ENCODE measurements at regions not wholly inside any gene's neighbourhood (a gene's known extent, or its start where the extent isn't known, plus 50 kb on each side); places are given as distances from the start of the nearest gene placed in this dataset.

GRCh38 chr5:52448111-52448510 lies 339.6 kb upstream of the ITGA1 start:
- Mint-ChIP-seq H3K4me1 (peaks cover 31% of the 10 kb centered on the region), H3K36me3 (ENCODE audit: low read depth) (no peaks in the 10 kb centered on the region), H3K9me3 (no peaks in the 10 kb centered on the region), H3K27ac (no peak overlapping the region), H3K4me3 (no peak overlapping the region), H3K27me3 (ENCODE audit: low read depth, poor library complexity) (no peaks in the 10 kb centered on the region)
- no peak for DNase-seq
- TF ChIP-seq CTCF (IDR thresholded peaks at IDR 0.05): no peak

- Mint-ChIP-seq H3K27me3 (ENCODE audit: low read depth, poor library complexity) (no peaks in the 10 kb centered on the region), H3K4me3 (no peak overlapping the region), H3K27ac (no peak overlapping the region), H3K36me3 (ENCODE audit: low read depth) (no peaks in the 10 kb centered on the region), H3K4me1 (peaks cover 31% of the 10 kb centered on the region), H3K9me3 (no peaks in the 10 kb centered on the region)
- no peak for TF ChIP-seq CTCF (IDR thresholded peaks at IDR 0.05)
- no peak for DNase-seq
Measured at GRCh38 chr5:52449516-52449915, 338.2 kb upstream of the ITGA1 start.

- no peak for TF ChIP-seq CTCF (IDR thresholded peaks at IDR 0.05)
- no peak for DNase-seq
- Mint-ChIP-seq H3K27me3 (ENCODE audit: low read depth, poor library complexity) (no peaks in the 10 kb centered on the region), H3K4me1 (peaks cover 27% of the 10 kb centered on the region), H3K27ac (no peak overlapping the region), H3K9me3 (no peaks in the 10 kb centered on the region), H3K4me3 (no peak overlapping the region), H3K36me3 (ENCODE audit: low read depth) (no peaks in the 10 kb centered on the region)
Measured at GRCh38 chr5:52452098-52452497, 335.6 kb upstream of the ITGA1 start.

GRCh38 chr5:52453176-52453575 lies 334.5 kb upstream of the ITGA1 start:
- no peaks in the 10 kb centered on the region for H3K36me3 Mint-ChIP-seq (ENCODE audit: low read depth)
- H3K4me3 Mint-ChIP-seq: no peak overlapping the region
- DNase-seq: no peak
- no peak overlapping the region for H3K27ac Mint-ChIP-seq
- H3K9me3 Mint-ChIP-seq: no peaks in the 10 kb centered on the region
- no peak for TF ChIP-seq CTCF (IDR thresholded peaks at IDR 0.05)
- no peaks in the 10 kb centered on the region for H3K27me3 Mint-ChIP-seq (ENCODE audit: low read depth, poor library complexity)
- peaks cover 18% of the 10 kb centered on the region for H3K4me1 Mint-ChIP-seq

GRCh38 chr5:52455920-52456319 lies 331.8 kb upstream of the ITGA1 start:
- no peaks in the 10 kb centered on the region for H3K4me1 Mint-ChIP-seq
- no peaks in the 10 kb centered on the region for H3K27me3 Mint-ChIP-seq (ENCODE audit: low read depth, poor library complexity)
- H3K9me3 Mint-ChIP-seq: no peaks in the 10 kb centered on the region
- no peak for TF ChIP-seq CTCF (IDR thresholded peaks at IDR 0.05)
- no peak overlapping the region for H3K27ac Mint-ChIP-seq
- no peaks in the 10 kb centered on the region for H3K36me3 Mint-ChIP-seq (ENCODE audit: low read depth)
- DNase-seq: no peak
- H3K4me3 Mint-ChIP-seq: no peak overlapping the region

- TF ChIP-seq CTCF (IDR thresholded peaks at IDR 0.05): no peak
- no peaks in the 10 kb centered on the region for H3K4me1 Mint-ChIP-seq
- DNase-seq: no peak
- no peak overlapping the region for H3K4me3 Mint-ChIP-seq
- H3K27me3 Mint-ChIP-seq (ENCODE audit: low read depth, poor library complexity): no peaks in the 10 kb centered on the region
- no peaks in the 10 kb centered on the region for H3K36me3 Mint-ChIP-seq (ENCODE audit: low read depth)
- H3K27ac Mint-ChIP-seq: no peak overlapping the region
- no peaks in the 10 kb centered on the region for H3K9me3 Mint-ChIP-seq
Measured at GRCh38 chr5:52457810-52458209, 329.9 kb upstream of the ITGA1 start.
